ENCODE measurements at regions not wholly inside any gene's neighbourhood (a gene's known extent, or its start where the extent isn't known, plus 50 kb on each side); places are given as distances from the start of the nearest gene placed in this dataset.

DNA sequence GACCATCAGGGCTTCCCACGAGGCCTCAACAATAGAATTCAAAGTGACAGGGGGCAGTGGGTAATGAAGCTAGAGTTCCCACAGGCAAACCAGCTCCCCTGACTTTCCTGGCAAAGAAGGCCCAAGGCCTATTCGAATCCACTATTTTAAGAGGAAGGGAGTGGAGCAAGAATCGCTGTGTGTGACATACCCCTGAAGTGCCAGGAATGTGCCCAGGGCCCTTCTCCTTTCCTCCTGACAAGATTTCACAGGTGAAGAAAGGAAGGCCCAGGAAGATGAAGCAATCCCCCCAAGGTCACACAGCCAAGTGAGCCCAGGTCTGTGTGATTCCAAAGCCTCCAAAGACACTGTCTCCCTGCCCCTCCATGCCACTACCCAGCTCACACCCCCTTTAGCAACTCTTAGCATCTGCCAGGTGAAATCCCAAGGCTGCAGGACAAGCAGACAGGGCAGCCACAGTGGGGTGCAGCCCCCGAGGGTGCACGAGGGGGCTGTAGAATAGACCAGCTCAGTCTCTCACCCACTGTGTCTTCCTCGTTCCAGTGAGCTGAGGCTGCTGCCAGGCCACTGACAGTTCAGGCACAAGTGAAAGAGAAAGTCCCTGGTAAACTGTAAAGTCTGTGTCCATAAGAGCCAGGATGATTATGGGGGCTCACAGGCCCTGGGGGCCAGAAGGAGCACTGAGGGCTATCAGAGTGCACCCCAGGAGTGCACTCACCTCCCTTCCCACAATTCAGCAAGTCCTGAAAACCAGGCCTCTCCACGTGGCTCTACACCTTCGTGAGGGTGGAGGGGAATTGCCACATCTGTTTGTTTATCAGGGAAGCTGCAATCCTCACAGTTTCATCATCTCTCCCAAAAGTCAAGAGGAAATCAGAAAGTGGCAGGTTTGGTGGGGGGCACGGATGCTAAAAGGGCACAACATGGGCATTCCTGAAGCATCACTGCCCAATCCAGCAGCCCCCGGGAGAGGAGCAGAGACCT is 70.8 kb upstream of the ZMIZ1 start:
- TF ChIP-seq EZH2 (IDR thresholded peaks at IDR 0.05; ENCODE audit: low read length, unreplicated experiment): no peak
- TF ChIP-seq, protein P1, sequence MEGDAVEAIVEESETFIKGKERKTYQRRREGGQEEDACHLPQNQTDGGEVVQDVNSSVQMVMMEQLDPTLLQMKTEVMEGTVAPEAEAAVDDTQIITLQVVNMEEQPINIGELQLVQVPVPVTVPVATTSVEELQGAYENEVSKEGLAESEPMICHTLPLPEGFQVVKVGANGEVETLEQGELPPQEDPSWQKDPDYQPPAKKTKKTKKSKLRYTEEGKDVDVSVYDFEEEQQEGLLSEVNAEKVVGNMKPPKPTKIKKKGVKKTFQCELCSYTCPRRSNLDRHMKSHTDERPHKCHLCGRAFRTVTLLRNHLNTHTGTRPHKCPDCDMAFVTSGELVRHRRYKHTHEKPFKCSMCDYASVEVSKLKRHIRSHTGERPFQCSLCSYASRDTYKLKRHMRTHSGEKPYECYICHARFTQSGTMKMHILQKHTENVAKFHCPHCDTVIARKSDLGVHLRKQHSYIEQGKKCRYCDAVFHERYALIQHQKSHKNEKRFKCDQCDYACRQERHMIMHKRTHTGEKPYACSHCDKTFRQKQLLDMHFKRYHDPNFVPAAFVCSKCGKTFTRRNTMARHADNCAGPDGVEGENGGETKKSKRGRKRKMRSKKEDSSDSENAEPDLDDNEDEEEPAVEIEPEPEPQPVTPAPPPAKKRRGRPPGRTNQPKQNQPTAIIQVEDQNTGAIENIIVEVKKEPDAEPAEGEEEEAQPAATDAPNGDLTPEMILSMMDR (conservative IDR thresholded peaks at IDR 0.05; ENCODE audit: low read depth, low read length): no peak

All from PC-3 (cell line).